CD4-positive, alpha-beta T cell treated with Interleukin-17A for 4 hours (primary cell): ENCODE measurements at regions not wholly inside any gene's neighbourhood (a gene's known extent, or its start where the extent isn't known, plus 50 kb on each side); places are given as distances from the start of the nearest gene placed in this dataset.
"Not testable (repeated sequence)": the region's sequence is repeated elsewhere in the genome, so short reads cannot be mapped to it uniquely, and the experiment has no call there.

ENCODE experiments used
- DNase-seq: peaks from one replicate; pipeline ENCODE4 v3.0.0-alpha.2; 2020; ENCODE audit warnings: mixed read lengths

GRCh38 chrX:129161108-129161507, 362.2 kb downstream of the SMARCA1 start:
- no peak for DNase-seq

GRCh38 chrX:129158505-129158904, 364.8 kb downstream of the SMARCA1 start:
- no peak for DNase-seq

- no peak for DNase-seq
These were observed 377.4 kb downstream of the SMARCA1 start for GRCh38 chrX:129145840-129146272.

GRCh38 chrX:129145385-129145784, 377.9 kb downstream of the SMARCA1 start:
- no peak for DNase-seq

- no peak for DNase-seq
These were observed 378.9 kb downstream of the SMARCA1 start for GRCh38 chrX:129144172-129145038.

- DNase-seq = no peak
These were observed 383.3 kb downstream of the SMARCA1 start for GRCh38 chrX:129139837-129140598.

GRCh38 chrX:129125122-129125914, 398.0 kb downstream of the SMARCA1 start:
- DNase-seq = no peak

GRCh38 chrX:129123795-129124194, 399.5 kb downstream of the SMARCA1 start:
- DNase-seq = no peak

GRCh38 chrX:129116676-129117470, 406.4 kb downstream of the SMARCA1 start:
- DNase-seq = no peak

- no peak for DNase-seq
These were observed 407.4 kb downstream of the SMARCA1 start for GRCh38 chrX:129115935-129116334.

- no peak for DNase-seq
These were observed 408.2 kb downstream of the SMARCA1 start for GRCh38 chrX:129115104-129115503.

- DNase-seq = no peak
These were observed 412.1 kb downstream of the SMARCA1 start for GRCh38 chrX:129111081-129111798.

GRCh38 chrX:129108936-129109335, 414.4 kb downstream of the SMARCA1 start:
- no peak for DNase-seq

GRCh38 chrX:129099207-129099606, 424.1 kb downstream of the SMARCA1 start:
- DNase-seq = no peak

GRCh38 chrX:129097668-129098067, 425.6 kb downstream of the SMARCA1 start:
- DNase-seq = no peak

GRCh38 chrX:129093706-129094105, 429.6 kb downstream of the SMARCA1 start:
- DNase-seq = no peak

- no peak for DNase-seq
These were observed 430.5 kb downstream of the SMARCA1 start for GRCh38 chrX:129092757-129093156.

GRCh38 chrX:129092242-129092641, 431.0 kb downstream of the SMARCA1 start:
- DNase-seq = no peak

- DNase-seq = no peak
These were observed 432.2 kb downstream of the SMARCA1 start for GRCh38 chrX:129091097-129091496.

GRCh38 chrX:129086802-129087201, 436.5 kb downstream of the SMARCA1 start:
- DNase-seq = no peak

- not testable (repeated sequence) for DNase-seq
These were observed 439.0 kb downstream of the SMARCA1 start for GRCh38 chrX:129084291-129084690.
